Body of pancreas (tissue), 4 donors: ENCODE measurements at regions not wholly inside any gene's neighbourhood (a gene's known extent, or its start where the extent isn't known, plus 50 kb on each side); places are given as distances from the start of the nearest gene placed in this dataset.

Experiments used
- POLR2A ChIP-seq, 3 donors: fragments of 450-650 bp; IDR thresholded peaks; one replicate each; pipeline ENCODE4 v1.6.1; 2016; ENCODE audit warnings: antibody characterized with exemption in 3 of 3, mild to moderate bottlenecking in 2 of 3
- TF ChIP-seq, protein P1 (sequence below), 7 experiments: fragments of 450-650 bp in 4 of 7; fragments of 200-600 bp in 3 of 7; sonication (generic) in 3 of 7; IDR thresholded peaks; one replicate each; pipeline ENCODE4 v1.5.1; 2016 to 2019; ENCODE audit warnings: antibody characterized with exemption in 7 of 7

DNA sequence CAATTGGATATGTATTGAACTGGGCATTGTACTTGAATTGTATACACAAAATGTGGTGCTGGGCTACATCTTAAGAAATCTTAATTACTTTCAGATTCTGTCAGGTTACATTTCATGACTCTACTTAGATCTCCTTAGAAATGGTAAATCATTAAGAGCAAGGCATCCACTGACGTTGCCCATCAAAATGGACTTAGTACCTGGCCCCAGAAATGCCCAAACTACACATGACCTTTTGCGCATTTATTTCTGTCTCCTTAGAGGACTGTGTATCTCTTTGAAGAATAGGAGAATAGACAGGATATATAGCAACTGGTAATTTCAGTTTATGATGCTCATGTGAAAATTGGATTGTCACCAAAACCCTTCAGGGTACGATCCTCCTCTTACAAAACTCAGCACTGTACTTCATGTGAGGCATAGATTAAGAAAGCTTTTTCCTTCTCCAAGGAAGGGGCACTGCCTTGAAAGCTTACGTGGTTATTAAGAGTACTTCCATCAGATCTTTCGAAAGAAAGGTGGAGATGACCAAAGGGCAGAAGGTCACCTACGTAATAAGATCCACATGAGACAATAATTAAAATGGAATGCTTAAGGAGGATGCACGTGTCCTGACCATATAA lies 61.4 kb upstream of the BMP2 start:
- TF ChIP-seq, protein P1, sequence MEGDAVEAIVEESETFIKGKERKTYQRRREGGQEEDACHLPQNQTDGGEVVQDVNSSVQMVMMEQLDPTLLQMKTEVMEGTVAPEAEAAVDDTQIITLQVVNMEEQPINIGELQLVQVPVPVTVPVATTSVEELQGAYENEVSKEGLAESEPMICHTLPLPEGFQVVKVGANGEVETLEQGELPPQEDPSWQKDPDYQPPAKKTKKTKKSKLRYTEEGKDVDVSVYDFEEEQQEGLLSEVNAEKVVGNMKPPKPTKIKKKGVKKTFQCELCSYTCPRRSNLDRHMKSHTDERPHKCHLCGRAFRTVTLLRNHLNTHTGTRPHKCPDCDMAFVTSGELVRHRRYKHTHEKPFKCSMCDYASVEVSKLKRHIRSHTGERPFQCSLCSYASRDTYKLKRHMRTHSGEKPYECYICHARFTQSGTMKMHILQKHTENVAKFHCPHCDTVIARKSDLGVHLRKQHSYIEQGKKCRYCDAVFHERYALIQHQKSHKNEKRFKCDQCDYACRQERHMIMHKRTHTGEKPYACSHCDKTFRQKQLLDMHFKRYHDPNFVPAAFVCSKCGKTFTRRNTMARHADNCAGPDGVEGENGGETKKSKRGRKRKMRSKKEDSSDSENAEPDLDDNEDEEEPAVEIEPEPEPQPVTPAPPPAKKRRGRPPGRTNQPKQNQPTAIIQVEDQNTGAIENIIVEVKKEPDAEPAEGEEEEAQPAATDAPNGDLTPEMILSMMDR (IDR thresholded peaks at IDR 0.05) = no peak
- no peak for TF ChIP-seq POLR2A (IDR thresholded peaks at IDR 0.05)
